ENCODE measurements at regions not wholly inside any gene's neighbourhood (a gene's known extent, or its start where the extent isn't known, plus 50 kb on each side); places are given as distances from the start of the nearest gene placed in this dataset.
A peak's percentile ranks its signal among the peaks of the same experiment; 100 is the strongest.

GRCh38 chr2:238772635-238773297, 75.1 kb upstream of the TWIST2 start:
- Mint-ChIP-seq H3K27me3 (ENCODE audit: low read depth) (peaks cover 39% of the 10 kb centered on the region), H3K9me3 (ENCODE audit: low read depth) (no peaks in the 10 kb centered on the region), H3K4me1 (ENCODE audit: low read depth) (no peaks in the 10 kb centered on the region), H3K4me3 (ENCODE audit: unreplicated experiment) (no peak overlapping the region), H3K36me3 (ENCODE audit: low read depth) (no peaks in the 10 kb centered on the region), H3K27ac (ENCODE audit: unreplicated experiment) (no peak overlapping the region)
- DNase-seq (ENCODE audit: low spot score) = no peak
- TF ChIP-seq CTCF (IDR thresholded peaks at IDR 0.05) = no peak

DNA sequence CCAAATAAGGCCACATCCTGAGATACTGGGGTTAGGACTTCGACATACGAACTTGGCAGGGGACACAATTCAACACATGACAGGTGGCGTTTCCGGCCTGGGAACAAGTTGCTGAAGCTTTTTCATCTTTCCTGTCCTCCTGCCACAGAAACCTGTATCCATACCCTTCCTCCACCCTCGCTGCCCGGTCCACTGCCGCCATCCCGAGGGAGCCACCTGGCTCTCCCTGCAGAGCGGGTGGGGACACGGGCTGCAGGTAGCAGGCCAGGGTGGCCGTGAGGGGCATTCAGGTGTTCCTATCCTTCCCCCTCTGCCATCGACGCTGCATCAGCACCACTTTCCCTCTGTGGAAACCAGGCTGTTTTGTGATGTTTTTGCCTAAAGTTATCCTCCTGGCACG, 74.4 kb upstream of the TWIST2 start:
- Mint-ChIP-seq H3K4me1 (ENCODE audit: low read depth) (no peaks in the 10 kb centered on the region), H3K27me3 (ENCODE audit: low read depth) (peaks cover 35% of the 10 kb centered on the region), H3K9me3 (ENCODE audit: low read depth) (no peaks in the 10 kb centered on the region), H3K27ac (ENCODE audit: unreplicated experiment) (no peak overlapping the region), H3K36me3 (ENCODE audit: low read depth) (no peaks in the 10 kb centered on the region), H3K4me3 (ENCODE audit: unreplicated experiment) (no peak overlapping the region)
- DNase-seq (ENCODE audit: low spot score) = no peak
- no peak for TF ChIP-seq CTCF (IDR thresholded peaks at IDR 0.05)

DNA sequence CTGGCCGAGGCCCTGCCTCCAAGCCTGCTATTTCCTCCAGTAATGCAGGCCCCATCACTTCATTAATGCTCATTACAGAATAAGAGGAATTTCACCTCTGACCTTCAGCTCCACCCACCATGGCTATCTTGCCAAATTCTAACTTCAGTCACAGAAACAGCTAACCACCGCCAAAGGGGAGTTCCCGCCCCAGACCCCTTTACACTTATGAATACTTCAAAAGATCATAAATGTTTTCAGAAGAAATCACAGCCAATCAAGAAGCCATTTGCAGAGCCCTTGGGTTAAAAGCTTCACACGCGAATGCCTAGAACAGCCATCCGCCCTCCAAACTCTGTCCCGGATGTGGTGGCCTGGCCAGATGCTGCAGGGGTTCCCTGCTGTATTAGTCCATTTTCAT, 73.8 kb upstream of the TWIST2 start:
- Mint-ChIP-seq H3K4me1 (ENCODE audit: low read depth) (no peaks in the 10 kb centered on the region), H3K27me3 (ENCODE audit: low read depth) (peaks cover 29% of the 10 kb centered on the region), H3K27ac (ENCODE audit: unreplicated experiment) (no peak overlapping the region), H3K36me3 (ENCODE audit: low read depth) (no peaks in the 10 kb centered on the region), H3K4me3 (ENCODE audit: unreplicated experiment) (no peak overlapping the region), H3K9me3 (ENCODE audit: low read depth) (no peaks in the 10 kb centered on the region)
- DNase-seq (ENCODE audit: low spot score) = no peak
- no peak for TF ChIP-seq CTCF (IDR thresholded peaks at IDR 0.05)

- Mint-ChIP-seq H3K36me3 (ENCODE audit: low read depth) (no peaks in the 10 kb centered on the region), H3K4me3 (ENCODE audit: unreplicated experiment) (no peak overlapping the region), H3K4me1 (ENCODE audit: low read depth) (no peaks in the 10 kb centered on the region), H3K9me3 (ENCODE audit: low read depth) (no peaks in the 10 kb centered on the region), H3K27ac (ENCODE audit: unreplicated experiment) (no peak overlapping the region), H3K27me3 (ENCODE audit: low read depth) (peaks cover 25% of the 10 kb centered on the region)
- no peak for TF ChIP-seq CTCF (IDR thresholded peaks at IDR 0.05)
- DNase-seq (ENCODE audit: low spot score) = no peak
Observed at GRCh38 chr2:238774980-238775509, 72.8 kb upstream of the TWIST2 start.

DNA sequence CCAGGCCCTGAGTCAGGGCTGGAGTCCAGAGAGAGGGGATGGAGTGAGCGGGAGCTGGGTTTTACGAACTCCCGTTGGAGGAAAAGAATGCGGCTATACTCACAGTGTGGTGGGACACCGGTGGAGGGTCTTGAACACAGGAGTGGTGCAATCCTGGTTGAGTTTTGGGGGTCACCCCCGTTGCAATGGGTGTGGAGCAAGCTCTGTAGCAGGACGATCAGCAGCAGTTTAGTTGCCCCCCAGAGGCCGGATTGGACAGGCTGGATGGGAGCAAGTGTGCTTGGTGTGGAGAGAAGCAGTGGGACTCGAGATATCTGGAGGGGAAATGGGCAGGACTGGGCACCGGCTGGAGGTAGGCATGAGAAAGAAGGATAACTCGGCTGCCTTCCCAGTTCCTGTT, 72.3 kb upstream of the TWIST2 start:
- Mint-ChIP-seq H3K27me3 (ENCODE audit: low read depth) (peaks cover 21% of the 10 kb centered on the region), H3K36me3 (ENCODE audit: low read depth) (no peaks in the 10 kb centered on the region), H3K27ac (ENCODE audit: unreplicated experiment) (peak overlapping the region; percentile 63), H3K9me3 (ENCODE audit: low read depth) (peaks cover under 1% of the 10 kb centered on the region), H3K4me1 (ENCODE audit: low read depth) (no peaks in the 10 kb centered on the region), H3K4me3 (ENCODE audit: unreplicated experiment) (no peak overlapping the region)
- DNase-seq (ENCODE audit: low spot score) = no peak
- no peak for TF ChIP-seq CTCF (IDR thresholded peaks at IDR 0.05)
